ENCODE measurements at regions not wholly inside any gene's neighbourhood (a gene's known extent, or its start where the extent isn't known, plus 50 kb on each side); places are given as distances from the start of the nearest gene placed in this dataset.

DNA sequence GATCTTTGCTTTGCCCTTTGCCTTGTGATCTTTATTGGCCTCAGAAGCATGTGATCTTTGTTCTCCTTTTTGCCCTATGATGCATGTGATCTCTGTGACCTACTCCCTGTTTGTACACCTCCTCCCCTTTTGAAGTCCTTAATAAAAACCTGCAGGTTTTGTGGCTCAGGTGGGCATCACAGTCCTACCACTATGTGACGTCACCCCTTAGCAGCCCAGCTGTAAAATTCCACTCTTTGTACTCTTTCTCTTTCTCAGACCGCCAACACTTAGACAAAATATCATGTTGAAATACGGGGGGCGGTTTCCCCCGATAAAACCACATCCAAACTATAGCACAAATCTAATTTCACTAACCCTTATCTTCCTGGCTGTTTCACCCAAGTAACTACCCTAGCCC is 76.7 kb upstream of the RAPGEF4 start:
- no peak for DNase-seq

- no peak for DNase-seq
Observed at GRCh38 chr2:172662099-172662498, 73.5 kb upstream of the RAPGEF4 start.

DNA sequence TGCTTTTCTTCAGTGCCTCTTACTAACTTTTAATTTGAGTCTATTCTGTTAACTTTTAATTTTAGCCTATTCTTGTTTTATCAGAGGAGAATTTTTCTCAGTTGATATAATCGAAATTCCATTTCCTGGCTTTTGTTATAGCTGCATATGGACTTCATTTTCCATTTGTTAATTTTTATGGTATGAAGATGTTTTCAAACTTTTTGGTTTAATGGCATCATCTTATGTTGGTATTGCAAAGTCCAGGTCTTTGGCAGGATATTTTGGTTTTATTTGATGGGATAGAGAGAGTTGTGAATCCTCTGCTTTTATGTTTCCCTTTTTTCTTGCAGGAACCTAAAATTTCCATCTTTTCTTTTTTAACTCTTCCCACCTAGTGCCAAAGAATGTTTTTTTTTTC is 70.9 kb upstream of the RAPGEF4 start:
- no peak for DNase-seq

- no peak for DNase-seq
Observed at GRCh38 chr2:172667581-172668325, 67.9 kb upstream of the RAPGEF4 start.

GRCh38 chr2:172671501-172671900 is 64.1 kb upstream of the RAPGEF4 start:
- no peak for DNase-seq

GRCh38 chr2:172672114-172672513 is 63.5 kb upstream of the RAPGEF4 start:
- no peak for DNase-seq

GRCh38 chr2:172673056-172673683 is 62.5 kb upstream of the RAPGEF4 start:
- DNase-seq, result no peak

DNA sequence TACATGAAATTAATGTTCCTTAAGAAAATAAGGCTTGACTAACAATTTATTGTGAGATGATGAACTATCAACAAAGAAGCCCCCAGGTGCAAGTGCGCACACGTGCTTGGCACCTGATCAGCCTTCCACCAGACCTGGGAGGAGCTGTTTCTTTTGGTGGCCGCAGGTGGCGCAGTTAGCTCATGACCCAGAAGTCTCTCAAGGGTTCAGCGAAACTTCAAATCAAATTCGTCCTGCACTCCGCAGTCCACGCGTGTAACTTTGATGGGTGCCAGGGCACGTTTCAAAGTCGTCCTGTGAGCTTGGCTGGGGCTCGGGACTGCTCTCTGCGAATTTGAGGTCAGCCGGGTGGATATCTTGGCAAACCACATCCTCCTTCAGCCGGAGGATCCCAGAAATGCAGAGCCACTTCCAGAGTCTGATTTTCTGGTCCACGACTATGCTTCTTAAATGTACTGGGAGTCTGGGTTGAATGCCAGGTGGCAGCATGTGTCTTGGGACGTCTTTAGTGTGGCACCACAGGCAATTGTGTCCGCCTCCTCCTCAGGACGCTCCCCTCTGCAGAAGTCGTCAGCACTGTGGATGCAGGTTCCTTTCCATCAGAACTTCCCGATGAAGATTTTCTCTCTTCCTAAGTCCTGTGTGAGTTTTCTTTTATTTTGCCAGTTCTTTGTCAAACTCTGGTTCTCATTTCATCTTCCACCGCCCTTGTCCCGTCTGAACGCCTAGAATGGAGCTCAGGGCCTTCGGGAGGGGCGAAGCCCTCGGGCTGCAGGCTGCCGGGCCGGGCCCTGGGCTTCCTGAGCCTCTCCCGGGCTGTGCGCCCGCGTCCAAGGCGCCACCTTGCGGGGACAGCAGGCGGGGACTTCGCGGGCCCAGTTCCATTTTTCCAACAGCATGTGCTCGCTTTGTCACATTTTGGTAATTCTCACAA is 61.3 kb upstream of the RAPGEF4 start:
- peak; percentile 7 for DNase-seq

- no peak for DNase-seq
Observed at GRCh38 chr2:172674968-172675303, 60.7 kb upstream of the RAPGEF4 start.

DNA sequence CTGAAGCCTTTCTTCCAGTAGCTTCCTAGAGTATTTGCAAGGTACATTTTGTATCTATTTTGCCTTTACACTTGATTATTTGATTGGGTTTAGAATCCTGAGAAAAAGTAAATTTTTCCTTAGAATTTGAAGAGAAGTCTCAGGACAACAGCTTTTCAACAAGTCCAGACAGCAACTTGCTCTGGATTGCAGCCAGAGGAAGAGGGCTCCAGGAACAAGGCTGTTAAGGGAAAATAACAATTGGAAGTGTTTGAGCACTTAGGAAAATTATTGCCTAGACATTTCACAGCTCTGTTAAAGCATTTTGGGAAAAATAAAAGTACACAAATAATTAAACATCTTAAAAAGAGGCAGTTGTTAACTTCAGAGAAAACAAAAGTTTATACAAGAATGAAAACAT is 58.3 kb upstream of the RAPGEF4 start:
- DNase-seq, result no peak

DNA sequence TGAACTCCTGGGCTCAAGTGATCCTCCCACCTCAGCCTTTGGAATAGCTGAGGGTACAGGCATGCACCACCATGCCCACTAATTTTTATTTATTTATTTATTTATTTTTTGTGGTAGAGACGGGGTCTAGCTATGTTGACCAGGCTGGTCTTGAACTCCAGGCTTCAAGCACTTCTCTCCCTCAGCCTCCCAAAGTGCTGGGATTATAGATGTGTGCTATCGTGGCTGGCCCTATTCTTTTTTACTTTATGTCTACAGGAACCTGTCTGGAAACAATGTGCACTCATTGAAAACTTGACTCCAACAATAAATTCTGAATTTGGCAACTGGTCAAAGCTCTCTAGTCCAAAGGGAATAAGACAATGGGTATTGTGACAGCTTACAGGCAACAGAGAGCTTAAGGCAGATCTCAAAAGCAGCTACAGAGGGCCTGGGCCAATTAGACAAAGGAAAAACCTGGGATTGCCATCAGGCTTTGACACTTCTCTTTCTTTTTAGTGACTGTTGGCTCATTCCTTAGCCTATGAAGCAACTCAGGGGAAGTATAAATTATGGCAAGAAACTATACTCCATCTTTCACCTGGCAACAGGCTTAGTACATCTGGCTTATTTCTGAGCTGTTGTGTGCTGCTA is 55.1 kb upstream of the RAPGEF4 start:
- DNase-seq, result no peak

- DNase-seq, result no peak
Observed at GRCh38 chr2:172685467-172685866, 50.2 kb upstream of the RAPGEF4 start.

All from activated gamma-delta T cell treated with Interleukin-2 at 50 U/mL for 16 hours (primary cell).